Activated CD8-positive, alpha-beta T cell treated with anti-CD3 and anti-CD28 coated beads for 36 hours (primary cell): ENCODE measurements at regions not wholly inside any gene's neighbourhood (a gene's known extent, or its start where the extent isn't known, plus 50 kb on each side); places are given as distances from the start of the nearest gene placed in this dataset.

Source experiments
- ATAC-seq: fragments of 200-7000 bp; cut with Tn5 transposase; one replicate; pipeline ENCODE4 v1.10.0; 2021; ENCODE audit warnings: mild to moderate bottlenecking, moderate library complexity
- CTCF ChIA-PET: fragments of 350-600 bp; sonication (Branson Sonifier 250); formaldehyde crosslinking; loops from one replicate; lab custom pipeline; 2021; ENCODE audit warnings: antibody characterized with exemption; lab: Charles Lee
- POLR2A ChIA-PET: fragments of 350-600 bp; sonication (Branson Sonifier 250); formaldehyde crosslinking; loops from one replicate; lab custom pipeline; 2021; ENCODE audit warnings: antibody characterized with exemption; lab: Charles Lee
- DNase-seq: peaks from one replicate; pipeline ENCODE4 v3.0.0-alpha.2; 2020
- H3K27ac Mint-ChIP-seq: one replicate; pipeline ENCODE4 v1.8.0; 2021; ENCODE audit warnings: mild to moderate bottlenecking, mixed read lengths
- H3K27me3 Mint-ChIP-seq: one replicate; pipeline ENCODE4 v1.8.0; 2021; ENCODE audit warnings: mixed read lengths
- H3K36me3 Mint-ChIP-seq: one replicate; pipeline ENCODE4 v1.8.0; 2021; ENCODE audit warnings: low read depth, mixed read lengths
- H3K4me1 Mint-ChIP-seq: one replicate; pipeline ENCODE4 v1.8.0; 2021; ENCODE audit warnings: low read depth, mixed read lengths
- H3K4me3 Mint-ChIP-seq: one replicate; pipeline ENCODE4 v1.8.0; 2021; ENCODE audit warnings: mild to moderate bottlenecking, moderate library complexity, mixed read lengths
- H3K9me3 Mint-ChIP-seq: one replicate; pipeline ENCODE4 v1.8.0; 2021; ENCODE audit warnings: mixed read lengths
- CTCF ChIP-seq: fragments of 200-600 bp; IDR thresholded peaks from one replicate; pipeline ENCODE4 v1.8.0; 2022; ENCODE audit warnings: antibody characterized with exemption, mild to moderate bottlenecking
- intact Hi-C: fragments of 100-400 bp; cut with micrococcal nuclease; formaldehyde crosslinking; loops from one replicate; pipeline ENCODE4 v1.10.0; 2022

DNA sequence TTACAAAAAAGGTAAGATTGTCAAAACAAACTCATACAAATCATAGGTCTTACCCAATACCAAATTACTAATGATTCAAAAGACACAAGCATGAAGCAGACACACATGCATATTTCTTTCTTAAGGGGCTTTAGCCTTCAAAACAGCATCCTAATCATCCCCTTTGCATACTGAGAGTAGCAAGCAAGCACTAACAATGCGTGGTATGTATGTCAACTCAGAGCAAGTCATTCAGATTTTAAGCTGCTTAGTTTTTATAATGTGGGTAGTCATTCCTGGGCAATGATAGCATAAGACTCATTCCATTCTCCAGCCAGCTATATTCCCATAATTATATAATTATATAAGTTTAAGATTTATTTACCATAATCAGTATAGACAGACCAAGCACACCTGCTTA, 219.6 kb downstream of the DKK2 start:
- peaks cover 2% of the 10 kb centered on the region for H3K9me3 Mint-ChIP-seq
- ChIA-PET CTCF (no interaction called here), POLR2A (no interaction called here)
- H3K27ac Mint-ChIP-seq = no peak overlapping the region
- no peak for DNase-seq
- H3K4me3 Mint-ChIP-seq = no peak overlapping the region
- no peaks in the 10 kb centered on the region for H3K27me3 Mint-ChIP-seq
- intact Hi-C loops = no loop called here
- TF ChIP-seq CTCF = no peak
- no peaks in the 10 kb centered on the region for H3K36me3 Mint-ChIP-seq
- no peaks in the 10 kb centered on the region for H3K4me1 Mint-ChIP-seq
- no peak for ATAC-seq

DNA sequence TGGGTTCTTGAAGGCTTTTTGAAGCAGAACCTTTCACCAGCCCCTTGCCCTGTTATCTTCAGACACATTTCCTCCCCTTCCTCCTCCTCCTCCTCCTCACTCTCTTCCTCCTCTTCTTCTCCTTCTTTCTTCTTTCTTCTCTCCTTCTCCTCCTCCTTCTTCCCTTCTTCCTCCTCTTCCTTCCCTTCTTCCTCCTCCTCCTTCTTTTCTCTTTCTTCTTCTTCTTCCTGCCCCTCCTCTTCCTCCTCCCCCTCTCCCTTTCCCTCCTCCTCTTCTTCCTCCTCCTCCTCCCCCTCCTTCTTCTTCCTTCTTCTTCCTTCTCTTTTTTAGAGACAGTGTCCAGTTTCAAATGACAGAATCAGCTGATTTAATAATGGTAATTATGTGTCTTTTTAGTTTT, 226.0 kb downstream of the DKK2 start:
- Mint-ChIP-seq H3K36me3 (no peaks in the 10 kb centered on the region), H3K27ac (no peak overlapping the region), H3K4me1 (no peaks in the 10 kb centered on the region), H3K9me3 (no peaks in the 10 kb centered on the region), H3K4me3 (no peak overlapping the region), H3K27me3 (no peaks in the 10 kb centered on the region)
- no peak for TF ChIP-seq CTCF
- DNase-seq = no peak
- CTCF ChIA-PET = no interaction called here
- no peak for ATAC-seq
- POLR2A ChIA-PET = no interaction called here
- intact Hi-C loops = no loop called here

GRCh38 chr4:106809076-106809475, 227.0 kb downstream of the DKK2 start:
- ATAC-seq (no peak), DNase-seq (no peak)
- Mint-ChIP-seq H3K4me3 (no peak overlapping the region), H3K36me3 (no peaks in the 10 kb centered on the region), H3K27ac (no peak overlapping the region), H3K27me3 (no peaks in the 10 kb centered on the region), H3K9me3 (no peaks in the 10 kb centered on the region), H3K4me1 (no peaks in the 10 kb centered on the region)
- CTCF ChIA-PET = no interaction called here
- no peak for TF ChIP-seq CTCF
- POLR2A ChIA-PET = no interaction called here
- intact Hi-C loops = no loop called here

GRCh38 chr4:106806158-106806797, 229.8 kb downstream of the DKK2 start:
- intact Hi-C loops = no loop called here

DNA sequence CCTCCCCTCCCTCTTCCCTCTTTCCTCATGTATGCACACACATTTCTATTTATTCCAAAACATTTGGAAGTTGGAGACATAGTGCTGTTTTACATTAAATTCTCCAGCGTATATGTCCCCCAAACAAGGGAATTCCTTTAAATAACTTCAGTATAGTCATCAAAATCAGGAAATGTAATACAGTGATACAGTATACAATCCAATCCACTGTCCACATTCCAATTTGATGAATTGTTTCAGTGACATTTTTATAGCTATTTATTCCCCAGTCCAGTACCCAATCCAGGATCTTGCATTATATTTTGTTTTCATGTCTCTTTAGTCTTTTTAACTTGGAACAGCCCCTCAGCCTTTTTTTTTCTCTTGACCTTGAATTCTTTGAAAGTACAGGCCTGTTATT, 233.0 kb downstream of the DKK2 start:
- no peaks in the 10 kb centered on the region for H3K27me3 Mint-ChIP-seq
- H3K4me1 Mint-ChIP-seq = no peaks in the 10 kb centered on the region
- no peaks in the 10 kb centered on the region for H3K36me3 Mint-ChIP-seq
- DNase-seq = no peak
- intact Hi-C loops = no loop called here
- ChIA-PET POLR2A (no interaction called here), CTCF (no interaction called here)
- no peak overlapping the region for H3K27ac Mint-ChIP-seq
- no peaks in the 10 kb centered on the region for H3K9me3 Mint-ChIP-seq
- H3K4me3 Mint-ChIP-seq = no peak overlapping the region
- no peak for TF ChIP-seq CTCF
- ATAC-seq = no peak

More at GRCh38 chr4:106806158-106806797, 229.8 kb downstream of the DKK2 start:
- Mint-ChIP-seq H3K36me3 (no peaks in the 10 kb centered on the region), H3K27me3 (no peaks in the 10 kb centered on the region), H3K4me3 (no peak overlapping the region), H3K27ac (no peak overlapping the region), H3K9me3 (no peaks in the 10 kb centered on the region), H3K4me1 (no peaks in the 10 kb centered on the region)
- no peak for DNase-seq
- ATAC-seq = no peak
- no peak for TF ChIP-seq CTCF
- POLR2A ChIA-PET = no interaction called here
- CTCF ChIA-PET = no interaction called here
